ENCODE measurements at regions not wholly inside any gene's neighbourhood (a gene's known extent, or its start where the extent isn't known, plus 50 kb on each side); places are given as distances from the start of the nearest gene placed in this dataset.

- no peak for TF ChIP-seq CTCF (IDR thresholded peaks at IDR 0.05)
- TF ChIP-seq POLR2A (IDR thresholded peaks at IDR 0.05), result no peak
Measured at GRCh38 chr2:118425191-118425590, 336.9 kb downstream of the INSIG2 start.
